GM12891 (cell line): ENCODE measurements at regions not wholly inside any gene's neighbourhood (a gene's known extent, or its start where the extent isn't known, plus 50 kb on each side); places are given as distances from the start of the nearest gene placed in this dataset.

Experiments used
- POLR2A ChIP-seq: IDR thresholded peaks from 2 replicates; pipeline ENCODE4 v1.6.1; 2011; ENCODE audit warnings: low read depth, low read length, control low read depth
- POLR2AphosphoS5 ChIP-seq: IDR thresholded peaks from 2 replicates; pipeline ENCODE4 v1.6.1; 2011; ENCODE audit warnings: low read depth, low read length, control low read depth

DNA sequence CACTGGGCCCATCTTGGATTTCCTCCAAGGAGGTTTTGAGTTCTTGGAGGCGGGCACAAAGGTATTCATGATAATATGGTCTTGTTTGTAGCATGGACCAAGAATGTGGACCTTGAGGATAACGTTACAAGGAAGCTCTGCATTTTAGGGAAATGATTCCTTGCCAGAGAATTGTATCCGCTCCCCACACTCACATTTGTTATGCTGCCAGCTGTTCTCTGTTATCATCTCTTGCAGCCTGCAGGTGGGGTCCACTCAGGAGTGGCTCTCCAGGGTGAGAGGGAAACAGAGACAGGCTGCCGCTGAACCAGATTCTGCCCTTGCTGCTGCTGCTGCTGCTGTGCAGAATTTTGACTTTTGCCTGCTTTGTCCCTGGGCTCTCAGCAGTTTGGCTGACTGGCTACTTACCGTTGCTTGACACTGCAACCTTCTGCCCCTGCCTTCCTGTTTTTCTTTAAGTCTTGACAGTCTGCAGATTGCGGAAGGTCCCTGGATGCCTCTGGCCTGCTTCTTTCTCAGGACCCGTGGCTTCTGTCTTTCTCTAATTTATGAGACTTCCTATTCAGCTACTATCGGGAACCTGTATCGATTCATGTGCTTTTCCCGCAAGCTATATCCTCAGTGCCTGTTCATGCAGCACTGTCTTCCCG, 122.3 kb upstream of the DOCK10 start:
- TF ChIP-seq POLR2AphosphoS5 (no peak), POLR2A (no peak)
